ENCODE measurements at regions not wholly inside any gene's neighbourhood (a gene's known extent, or its start where the extent isn't known, plus 50 kb on each side); places are given as distances from the start of the nearest gene placed in this dataset.

- ChIA-PET POLR2A (ENCODE audit: low non-redundant PET) (no interaction called here), CTCF (no interaction called here)
- no peak for DNase-seq (ENCODE audit: low spot score)
- Histone ChIP-seq H3K9me3 (ENCODE audit: low read depth, low read length, poor library complexity, severe bottlenecking) (no peaks in the 10 kb centered on the region), H3K36me3 (ENCODE audit: insufficient read depth, low read length, poor library complexity, severe bottlenecking) (no peaks in the 10 kb centered on the region), H3K27me3 (replicated peaks; ENCODE audit: insufficient read depth, low read depth, low read length, poor library complexity) (no peaks in the 10 kb centered on the region), H3K4me1 (ENCODE audit: insufficient read depth, low read length, poor library complexity, severe bottlenecking) (no peaks in the 10 kb centered on the region), H3K4me3 (ENCODE audit: low read depth, low read length, poor library complexity, severe bottlenecking) (no peak overlapping the region), H3K27ac (ENCODE audit: low read depth, low read length, poor library complexity, severe bottlenecking) (no peak overlapping the region)
- TF ChIP-seq EZH2 (IDR thresholded peaks at IDR 0.05; ENCODE audit: borderline replicate concordance, low read depth, low read length, poor library complexity, severe bottlenecking) (no peak), CTCF (conservative IDR thresholded peaks at IDR 0.05; ENCODE audit: low read depth, low read length) (no peak)
- intact Hi-C loops (cut with micrococcal nuclease; ENCODE audit: unreplicated experiment): no loop called here
- no TSS peak for BruUV-seq (replicated peaks)
Observed at GRCh38 chr2:120502357-120502756, 156.4 kb downstream of the INHBB start.

- TF ChIP-seq CTCF (conservative IDR thresholded peaks at IDR 0.05; ENCODE audit: low read depth, low read length) (no peak), EZH2 (IDR thresholded peaks at IDR 0.05; ENCODE audit: borderline replicate concordance, low read depth, low read length, poor library complexity, severe bottlenecking) (no peak)
- Histone ChIP-seq H3K27ac (ENCODE audit: low read depth, low read length, poor library complexity, severe bottlenecking) (no peak overlapping the region), H3K36me3 (ENCODE audit: insufficient read depth, low read length, poor library complexity, severe bottlenecking) (no peaks in the 10 kb centered on the region), H3K4me3 (ENCODE audit: low read depth, low read length, poor library complexity, severe bottlenecking) (no peak overlapping the region), H3K9me3 (ENCODE audit: low read depth, low read length, poor library complexity, severe bottlenecking) (no peaks in the 10 kb centered on the region), H3K27me3 (replicated peaks; ENCODE audit: insufficient read depth, low read depth, low read length, poor library complexity) (no peaks in the 10 kb centered on the region), H3K4me1 (ENCODE audit: insufficient read depth, low read length, poor library complexity, severe bottlenecking) (no peaks in the 10 kb centered on the region)
- ChIA-PET CTCF (no interaction called here), POLR2A (ENCODE audit: low non-redundant PET) (no interaction called here)
- no TSS peak for BruUV-seq (replicated peaks)
- intact Hi-C loops (cut with micrococcal nuclease; ENCODE audit: unreplicated experiment): no loop called here
- no peak for DNase-seq (ENCODE audit: low spot score)
Observed at GRCh38 chr2:120502761-120503160, 156.8 kb downstream of the INHBB start.

GRCh38 chr2:120503206-120503792 is 157.4 kb downstream of the INHBB start:
- CTCF ChIA-PET: no interaction called here

More at GRCh38 chr2:120503206-120503792, 157.4 kb downstream of the INHBB start:
- no peak overlapping the region for H3K4me3 ChIP-seq (ENCODE audit: low read depth, low read length, poor library complexity, severe bottlenecking)
- no peak for DNase-seq (ENCODE audit: low spot score)
- H3K4me1 ChIP-seq (ENCODE audit: insufficient read depth, low read length, poor library complexity, severe bottlenecking): no peaks in the 10 kb centered on the region
- no peaks in the 10 kb centered on the region for H3K27me3 ChIP-seq (replicated peaks; ENCODE audit: insufficient read depth, low read depth, low read length, poor library complexity)
- POLR2A ChIA-PET (ENCODE audit: low non-redundant PET): no interaction called here
- no TSS peak for BruUV-seq (replicated peaks)
- no peaks in the 10 kb centered on the region for H3K9me3 ChIP-seq (ENCODE audit: low read depth, low read length, poor library complexity, severe bottlenecking)
- intact Hi-C loops (cut with micrococcal nuclease; ENCODE audit: unreplicated experiment): no loop called here
- H3K36me3 ChIP-seq (ENCODE audit: insufficient read depth, low read length, poor library complexity, severe bottlenecking): no peaks in the 10 kb centered on the region
- no peak for TF ChIP-seq EZH2 (IDR thresholded peaks at IDR 0.05; ENCODE audit: borderline replicate concordance, low read depth, low read length, poor library complexity, severe bottlenecking)
- TF ChIP-seq CTCF (conservative IDR thresholded peaks at IDR 0.05; ENCODE audit: low read depth, low read length): no peak
- H3K27ac ChIP-seq (ENCODE audit: low read depth, low read length, poor library complexity, severe bottlenecking): no peak overlapping the region
